Esophagus muscularis mucosa (tissue), 4 donors: ENCODE measurements at regions not wholly inside any gene's neighbourhood (a gene's known extent, or its start where the extent isn't known, plus 50 kb on each side); places are given as distances from the start of the nearest gene placed in this dataset.

Experiments
- DNase-seq: peaks from one replicate; pipeline ENCODE4 v3.0.0-alpha.2; 2017; ENCODE audit errors: extremely low spot score
- H3K27ac ChIP-seq, 4 donors: fragments of 200-600 bp; sonication (generic); replicated peaks in 1 of 4; 1 replicate in 3 of 4; 2 replicates in 1 of 4; pipeline ENCODE4 v1.5.1; 2016 to 2019; ENCODE audit warnings: mild to moderate bottlenecking in 1 of 4
- H3K27me3 ChIP-seq, 4 donors: fragments of 200-600 bp; sonication (generic); one replicate each; pipeline versions ENCODE4 v1.5.1 to v1.6.0; 2016 to 2019
- H3K36me3 ChIP-seq, 4 donors: fragments of 200-600 bp; sonication (generic); one replicate each; pipeline ENCODE4 v1.5.1; 2016 to 2019
- H3K4me1 ChIP-seq, 4 donors: fragments of 200-600 bp; sonication (generic); one replicate each; pipeline ENCODE4 v1.5.1; 2016 to 2019
- H3K4me3 ChIP-seq, 4 donors: fragments of 200-600 bp; sonication (generic); 1 replicate in 2 of 4; 2 replicates in 2 of 4; pipeline ENCODE4 v1.5.1; 2016 to 2019; ENCODE audit warnings: mild to moderate bottlenecking in 4 of 4, moderate library complexity in 1 of 4
- H3K9me3 ChIP-seq, 4 donors: fragments of 200-600 bp; sonication (generic); 1 replicate in 3 of 4; 2 replicates in 1 of 4; pipeline ENCODE4 v1.5.1; 2016 to 2019
- EP300 ChIP-seq: sonication (generic); formaldehyde crosslinking; IDR thresholded peaks from one replicate; pipeline ENCODE4 v1.6.1; 2017; ENCODE audit warnings: antibody characterized with exemption
- POLR2A ChIP-seq: fragments of 450-650 bp; IDR thresholded peaks from one replicate; pipeline ENCODE4 v1.6.1; 2017; ENCODE audit warnings: antibody characterized with exemption, moderate library complexity, mild to moderate bottlenecking, low read depth
- POLR2AphosphoS5 ChIP-seq, 2 donors: sonication (generic); formaldehyde crosslinking; IDR thresholded peaks; one replicate each; pipeline ENCODE4 v1.6.1; 2017; ENCODE audit warnings: antibody characterized with exemption in 2 of 2
- WGBS: methylation state at CpG from one replicate; pipeline ENCODE4 v1.1.5; 2018; 5-methylcytosine and 5-hydroxymethylcytosine counted together
- intact Hi-C: fragments of 100-400 bp; cut with DNase I; formaldehyde crosslinking; loops from one replicate; pipeline ENCODE4 v1.15.1; 2023
- TF ChIP-seq, protein P1 (sequence below), 3 experiments: fragments of 200-600 bp in 2 of 3; fragments of 450-650 bp in 1 of 3; sonication (generic) in 2 of 3; IDR thresholded peaks; one replicate each; pipeline ENCODE4 v1.5.1; 2017 to 2019; ENCODE audit warnings: antibody characterized with exemption in 3 of 3, mild to moderate bottlenecking in 2 of 3, moderate library complexity in 1 of 3

DNA sequence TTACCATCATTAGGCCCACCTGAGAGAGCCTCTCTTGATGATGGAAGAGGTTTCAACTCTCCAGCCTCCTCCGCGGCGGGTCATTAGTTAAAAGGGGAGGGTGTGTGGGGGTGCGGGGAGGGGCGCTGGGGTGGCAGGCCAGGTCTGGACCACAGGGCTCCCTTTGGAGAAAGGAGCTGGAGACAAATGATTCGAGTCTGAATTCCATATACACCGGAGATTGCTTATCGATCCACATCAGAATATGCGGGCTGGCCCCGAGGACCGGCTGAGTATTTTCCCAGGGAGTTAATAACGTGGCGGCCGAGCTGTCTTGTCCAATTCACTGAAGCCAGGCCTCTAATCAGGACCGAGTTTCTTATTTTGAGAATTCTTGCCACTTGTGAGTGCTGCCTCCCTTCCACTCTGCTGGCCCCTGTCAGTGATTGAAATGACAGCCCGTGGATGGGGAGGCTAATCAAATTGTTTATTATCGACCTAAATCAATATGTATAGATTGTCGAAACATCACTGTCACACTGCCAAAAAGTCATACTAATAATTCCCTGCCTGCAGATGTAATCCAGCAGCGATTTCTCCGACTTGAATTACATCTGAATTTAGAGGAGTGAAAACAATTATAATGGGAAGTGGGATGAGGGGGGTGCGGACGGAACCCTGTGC, 202.7 kb downstream of the SALL1 start:
- TF ChIP-seq, protein P1, sequence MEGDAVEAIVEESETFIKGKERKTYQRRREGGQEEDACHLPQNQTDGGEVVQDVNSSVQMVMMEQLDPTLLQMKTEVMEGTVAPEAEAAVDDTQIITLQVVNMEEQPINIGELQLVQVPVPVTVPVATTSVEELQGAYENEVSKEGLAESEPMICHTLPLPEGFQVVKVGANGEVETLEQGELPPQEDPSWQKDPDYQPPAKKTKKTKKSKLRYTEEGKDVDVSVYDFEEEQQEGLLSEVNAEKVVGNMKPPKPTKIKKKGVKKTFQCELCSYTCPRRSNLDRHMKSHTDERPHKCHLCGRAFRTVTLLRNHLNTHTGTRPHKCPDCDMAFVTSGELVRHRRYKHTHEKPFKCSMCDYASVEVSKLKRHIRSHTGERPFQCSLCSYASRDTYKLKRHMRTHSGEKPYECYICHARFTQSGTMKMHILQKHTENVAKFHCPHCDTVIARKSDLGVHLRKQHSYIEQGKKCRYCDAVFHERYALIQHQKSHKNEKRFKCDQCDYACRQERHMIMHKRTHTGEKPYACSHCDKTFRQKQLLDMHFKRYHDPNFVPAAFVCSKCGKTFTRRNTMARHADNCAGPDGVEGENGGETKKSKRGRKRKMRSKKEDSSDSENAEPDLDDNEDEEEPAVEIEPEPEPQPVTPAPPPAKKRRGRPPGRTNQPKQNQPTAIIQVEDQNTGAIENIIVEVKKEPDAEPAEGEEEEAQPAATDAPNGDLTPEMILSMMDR (IDR thresholded peaks at IDR 0.05): no peak
- TF ChIP-seq POLR2AphosphoS5 (IDR thresholded peaks at IDR 0.05) (no peak), POLR2A (no peak), EP300 (no peak)
- Histone ChIP-seq H3K4me1 (no peaks in the 10 kb centered on the region), H3K36me3 (no peaks in the 10 kb centered on the region), H3K27me3 (peaks cover 0 to 21% (median 0%) of the 10 kb centered on the region in 4 donors), H3K27ac (no peak overlapping the region), H3K4me3 (no peak overlapping the region), H3K9me3 (no peaks in the 10 kb centered on the region)
- intact Hi-C loops: no loop called here
- 74% methylated on average over 21 of the region's 22 CpGs for WGBS
- no peak for DNase-seq

DNA sequence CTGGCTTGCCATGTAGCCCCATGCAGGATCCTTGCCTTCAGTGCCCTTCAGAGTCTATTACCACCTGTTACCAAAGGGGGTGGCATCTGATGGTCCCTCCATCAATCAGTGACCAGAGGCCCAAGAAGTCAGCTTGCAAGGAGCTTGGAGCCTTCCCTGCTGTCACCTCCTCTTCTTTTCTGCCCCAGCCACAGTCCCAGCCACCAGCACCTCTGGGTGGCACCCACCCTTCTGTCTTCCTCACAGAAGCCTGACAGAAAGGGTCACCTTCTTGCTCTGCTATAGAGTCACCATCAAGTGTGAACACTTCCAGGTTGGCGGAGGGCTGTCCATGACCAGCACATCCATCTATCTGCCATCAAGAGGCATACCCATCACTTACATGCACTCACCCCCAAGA, 203.2 kb downstream of the SALL1 start:
- intact Hi-C loops: no loop called here
- TF ChIP-seq, protein P1 (IDR thresholded peaks at IDR 0.05): no peak
- TF ChIP-seq POLR2AphosphoS5 (IDR thresholded peaks at IDR 0.05) (no peak), POLR2A (no peak), EP300 (no peak)
- Histone ChIP-seq H3K27me3 (peaks cover 0 to 20% (median 0%) of the 10 kb centered on the region in 4 donors), H3K4me1 (no peaks in the 10 kb centered on the region), H3K4me3 (no peak overlapping the region), H3K27ac (no peak overlapping the region), H3K36me3 (no peaks in the 10 kb centered on the region), H3K9me3 (no peaks in the 10 kb centered on the region)
- no peak for DNase-seq
- 90% methylated on average over 1 of the region's 1 CpG for WGBS

DNA sequence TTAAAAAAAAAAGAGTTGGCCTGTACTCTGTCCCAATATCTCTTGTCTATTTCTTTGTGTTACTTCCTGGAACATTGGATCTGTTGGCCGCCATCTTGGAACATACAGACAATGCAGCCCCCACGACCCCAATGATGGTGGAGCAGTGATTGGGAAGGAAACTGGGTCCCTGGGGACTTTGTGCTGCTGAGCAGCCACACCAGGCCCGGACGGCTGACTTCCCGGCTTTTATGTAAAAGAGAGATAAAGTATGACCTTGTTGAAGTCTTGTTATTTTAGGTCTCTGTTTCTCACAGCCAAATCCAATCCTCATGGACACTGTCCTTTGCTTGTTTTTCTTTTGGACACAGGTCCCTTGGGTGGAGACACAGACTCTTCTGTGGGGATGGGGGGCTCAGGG, 204.5 kb downstream of the SALL1 start:
- H3K4me3 ChIP-seq: no peak overlapping the region
- no peaks in the 10 kb centered on the region for H3K9me3 ChIP-seq
- DNase-seq: no peak
- H3K4me1 ChIP-seq: no peaks in the 10 kb centered on the region
- H3K27ac ChIP-seq: no peak overlapping the region
- no peaks in the 10 kb centered on the region for H3K36me3 ChIP-seq
- WGBS: 77% methylated on average over 5 of the region's 5 CpGs
- peaks cover 0 to 14% (median 0%) of the 10 kb centered on the region in 4 donors for H3K27me3 ChIP-seq
- intact Hi-C loops: no loop called here
- TF ChIP-seq, protein P1 (IDR thresholded peaks at IDR 0.05): no peak
- TF ChIP-seq EP300 (no peak), POLR2A (no peak), POLR2AphosphoS5 (IDR thresholded peaks at IDR 0.05) (no peak)

DNA sequence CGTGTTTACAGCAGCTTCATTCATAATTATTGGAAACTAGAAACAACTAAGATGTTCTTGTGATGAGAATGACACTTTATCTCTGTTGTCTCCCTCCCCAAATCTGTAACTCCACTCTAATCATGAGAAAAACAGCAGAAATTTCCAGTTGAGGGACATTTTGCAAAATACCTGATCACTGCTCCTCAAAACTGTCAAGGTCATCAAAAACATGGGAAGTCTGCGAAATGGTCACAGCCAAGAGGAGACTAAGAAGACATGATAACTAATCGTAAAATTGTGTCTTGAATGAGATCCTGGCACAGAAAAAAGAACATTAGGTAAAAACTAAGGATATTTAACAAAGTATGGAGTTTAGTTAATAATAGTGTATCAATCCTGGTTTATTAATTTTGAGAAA, 204.2 kb downstream of the CYLD start:
- intact Hi-C loops: no loop called here
- WGBS: 70% methylated on average over 3 of the region's 3 CpGs
- DNase-seq: no peak
- peaks cover 0 to 14% (median 0%) of the 10 kb centered on the region in 4 donors for H3K27me3 ChIP-seq
- H3K27ac ChIP-seq: no peak overlapping the region
- H3K36me3 ChIP-seq: no peaks in the 10 kb centered on the region
- no peak for TF ChIP-seq POLR2AphosphoS5 (IDR thresholded peaks at IDR 0.05)
- TF ChIP-seq POLR2A: no peak
- TF ChIP-seq EP300: no peak
- TF ChIP-seq, protein P1 (IDR thresholded peaks at IDR 0.05): no peak
- H3K4me3 ChIP-seq: no peak overlapping the region
- no peaks in the 10 kb centered on the region for H3K9me3 ChIP-seq
- H3K4me1 ChIP-seq: no peaks in the 10 kb centered on the region

DNA sequence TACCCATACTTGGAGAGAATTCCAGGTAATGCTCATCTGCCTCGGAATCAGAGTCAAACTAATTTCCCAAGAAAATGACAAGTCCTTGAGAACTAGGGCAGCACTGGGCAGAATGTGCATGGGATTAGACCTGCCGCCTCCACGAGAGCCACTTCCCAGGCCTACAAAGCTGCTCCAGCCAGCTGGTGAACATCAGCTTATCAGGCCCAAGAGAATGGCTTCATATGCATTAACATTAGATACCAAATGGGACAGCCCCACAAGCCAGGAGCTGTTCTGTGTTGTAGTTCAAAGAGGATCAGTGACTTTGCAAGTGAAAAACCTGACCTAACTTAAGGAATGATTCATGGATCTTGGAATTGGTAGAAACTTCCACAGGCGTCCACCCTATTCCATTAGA, 203.3 kb downstream of the CYLD start:
- WGBS: 70% methylated on average over 4 of the region's 4 CpGs
- Histone ChIP-seq H3K4me3 (no peak overlapping the region), H3K27me3 (peaks cover 0 to 14% (median 0%) of the 10 kb centered on the region in 4 donors), H3K36me3 (no peaks in the 10 kb centered on the region), H3K27ac (no peak overlapping the region), H3K9me3 (no peaks in the 10 kb centered on the region), H3K4me1 (no peaks in the 10 kb centered on the region)
- no peak for TF ChIP-seq EP300
- intact Hi-C loops: no loop called here
- DNase-seq: no peak
